ENCODE measurements at regions not wholly inside any gene's neighbourhood (a gene's known extent, or its start where the extent isn't known, plus 50 kb on each side); places are given as distances from the start of the nearest gene placed in this dataset.

GRCh38 chr3:150081084-150081483 lies 110.4 kb upstream of the PFN2 start:
- no peak overlapping the region for H3K9ac ChIP-seq (ENCODE audit: control insufficient read depth, extremely low read depth, insufficient read depth, low read length)
- no peaks in the 10 kb centered on the region for H3K36me3 ChIP-seq (ENCODE audit: control insufficient read depth in 2 of 2, extremely low read depth in 1 of 2, insufficient read depth in 2 of 2, low read length in 2 of 2)
- TF ChIP-seq EZH2 (IDR thresholded peaks at IDR 0.05; ENCODE audit: low read length) = no peak
- TF ChIP-seq CTCF (optimal IDR thresholded peaks at IDR 0.05 in 1 of 3, IDR thresholded peaks at IDR 0.05 in 1 of 3, conservative IDR thresholded peaks at IDR 0.05 in 1 of 3; ENCODE audit: extremely low read depth in 1 of 3, insufficient read depth in 2 of 3, low read length in 3 of 3) = no peak
- peak; percentile 94 for FAIRE-seq
- no peak overlapping the region for H2AFZ ChIP-seq (ENCODE audit: control insufficient read depth, low read length)
- H3K9me3 ChIP-seq (ENCODE audit: control insufficient read depth, low read depth, low read length) = no peaks in the 10 kb centered on the region
- no peaks in the 10 kb centered on the region for H4K20me1 ChIP-seq (ENCODE audit: control insufficient read depth, extremely low read depth, insufficient read depth, low read length)
- H3K4me2 ChIP-seq (ENCODE audit: control insufficient read depth, extremely low read depth, insufficient read depth, low read depth, low read length) = peak overlapping the region; percentile 15
- no peak overlapping the region for H3K4me3 ChIP-seq (ENCODE audit: control insufficient read depth in 2 of 3, extremely low read depth in 1 of 3, insufficient read depth in 2 of 3, low read depth in 1 of 3, low read length in 3 of 3)
- no peaks in the 10 kb centered on the region for H3K9me1 ChIP-seq (ENCODE audit: control insufficient read depth, extremely low read depth, insufficient read depth, low read length)
- peak; percentile 55 for DNase-seq (ENCODE audit: low read depth, low spot score)
- peaks cover 51% of the 10 kb centered on the region for H3K4me1 ChIP-seq (ENCODE audit: control insufficient read depth, extremely low read depth, insufficient read depth, low read length)
- no peaks in the 10 kb centered on the region for H3K27me3 ChIP-seq (ENCODE audit: control insufficient read depth, extremely low read depth, insufficient read depth, low read length)
- no peaks in the 10 kb centered on the region for H3K79me2 ChIP-seq (ENCODE audit: control insufficient read depth, insufficient read depth, low read length)
- peak overlapping the region; percentile 16 for H3K27ac ChIP-seq (ENCODE audit: control insufficient read depth, insufficient read depth, low read length)
- dilution Hi-C loops (cut with MboI; ENCODE audit: extremely low pct_ligation_motif_present, low sequenced_read_pairs) = no loop called here

GRCh38 chr3:150080058-150080730 lies 109.5 kb upstream of the PFN2 start:
- FAIRE-seq (no peak), DNase-seq (ENCODE audit: low read depth, low spot score) (no peak)
- Histone ChIP-seq H3K27ac (ENCODE audit: control insufficient read depth, insufficient read depth, low read length) (peak overlapping the region; percentile 21), H3K4me1 (ENCODE audit: control insufficient read depth, extremely low read depth, insufficient read depth, low read length) (peaks cover 51% of the 10 kb centered on the region), H2AFZ (ENCODE audit: control insufficient read depth, low read length) (peak overlapping the region; percentile 24), H3K27me3 (ENCODE audit: control insufficient read depth, extremely low read depth, insufficient read depth, low read length) (no peaks in the 10 kb centered on the region), H3K9me1 (ENCODE audit: control insufficient read depth, extremely low read depth, insufficient read depth, low read length) (no peaks in the 10 kb centered on the region), H3K9ac (ENCODE audit: control insufficient read depth, extremely low read depth, insufficient read depth, low read length) (peak overlapping the region; percentile 20), H3K4me3 (ENCODE audit: control insufficient read depth in 2 of 3, extremely low read depth in 1 of 3, insufficient read depth in 2 of 3, low read depth in 1 of 3, low read length in 3 of 3) (no peak overlapping the region), H3K9me3 (ENCODE audit: control insufficient read depth, low read depth, low read length) (no peaks in the 10 kb centered on the region), H3K4me2 (ENCODE audit: control insufficient read depth, extremely low read depth, insufficient read depth, low read depth, low read length) (no peak overlapping the region), H3K36me3 (ENCODE audit: control insufficient read depth in 2 of 2, extremely low read depth in 1 of 2, insufficient read depth in 2 of 2, low read length in 2 of 2) (no peaks in the 10 kb centered on the region), H4K20me1 (ENCODE audit: control insufficient read depth, extremely low read depth, insufficient read depth, low read length) (no peaks in the 10 kb centered on the region), H3K79me2 (ENCODE audit: control insufficient read depth, insufficient read depth, low read length) (no peaks in the 10 kb centered on the region)
- TF ChIP-seq CTCF (optimal IDR thresholded peaks at IDR 0.05 in 1 of 3, IDR thresholded peaks at IDR 0.05 in 1 of 3, conservative IDR thresholded peaks at IDR 0.05 in 1 of 3; ENCODE audit: extremely low read depth in 1 of 3, insufficient read depth in 2 of 3, low read length in 3 of 3) = no peak
- no peak for TF ChIP-seq EZH2 (IDR thresholded peaks at IDR 0.05; ENCODE audit: low read length)
- dilution Hi-C loops (cut with MboI; ENCODE audit: extremely low pct_ligation_motif_present, low sequenced_read_pairs) = no loop called here
